Heart left ventricle (tissue), 16 donors: ENCODE measurements at regions not wholly inside any gene's neighbourhood (a gene's known extent, or its start where the extent isn't known, plus 50 kb on each side); places are given as distances from the start of the nearest gene placed in this dataset.

ENCODE experiments used
- ATAC-seq, 4 donors: fragments of 200-7000 bp; cut with Tn5 transposase; one replicate each; pipeline ENCODE4 v1.9.1; 2020 to 2022; ENCODE audit warnings: moderate library complexity in 4 of 4, mild to moderate bottlenecking in 3 of 4, moderate number of reproducible peaks in 1 of 4
- DNase-seq, 5 donors: peaks; one replicate each; pipeline ENCODE4 v3.0.0-alpha.2; 2020
- H3K27ac ChIP-seq, 12 donors: fragments of 200-600 bp; sonication (generic) in 4 of 12; one replicate each; pipeline versions ENCODE4 v1.5.0 to v1.8.0; 2016 to 2022; ENCODE audit warnings: mild to moderate bottlenecking in 2 of 12
- H3K27me3 ChIP-seq, 9 donors: fragments of 200-600 bp; sonication (generic) in 2 of 9; one replicate each; pipeline versions ENCODE4 v1.5.1 to v1.8.0; 2016 to 2022; ENCODE audit warnings: mild to moderate bottlenecking in 3 of 9
- H3K36me3 ChIP-seq, 9 donors: fragments of 200-600 bp; sonication (generic) in 2 of 9; one replicate each; pipeline versions ENCODE4 v1.5.0 to v1.8.0; 2018 to 2022; ENCODE audit warnings: mild to moderate bottlenecking in 2 of 9
- H3K4me1 ChIP-seq, 12 donors: fragments of 200-600 bp; sonication (generic) in 4 of 12; one replicate each; pipeline versions ENCODE4 v1.5.0 to v1.8.0; 2016 to 2022; ENCODE audit warnings: mild to moderate bottlenecking in 3 of 12
- H3K4me3 ChIP-seq, 12 donors: fragments of 200-600 bp; sonication (generic) in 4 of 12; one replicate each; pipeline versions ENCODE4 v1.5.0 to v1.8.0; 2017 to 2022; ENCODE audit warnings: mild to moderate bottlenecking in 9 of 12, moderate library complexity in 4 of 12
- H3K9me3 ChIP-seq, 12 donors: fragments of 200-600 bp; sonication (generic) in 4 of 12; one replicate each; pipeline versions ENCODE4 v1.5.0 to v1.8.0; 2016 to 2022; ENCODE audit warnings: mild to moderate bottlenecking in 1 of 12
- POLR2A ChIP-seq, 2 donors: fragments of 450-650 bp; IDR thresholded peaks; one replicate each; pipeline ENCODE4 v1.6.1; 2017; ENCODE audit warnings: antibody characterized with exemption in 2 of 2, mild to moderate bottlenecking in 2 of 2, moderate library complexity in 2 of 2
- WGBS, 4 donors: extraction: QIAGEN DNeasy Blood & Tissue Kit in 2 of 4; methylation state at CpG; one replicate each; pipeline versions ENCODE4 v1.1.5 to v1.1.7; 2013 to 2018; 5-methylcytosine and 5-hydroxymethylcytosine counted together
- intact Hi-C, 10 donors: fragments of 100-400 bp; cut with DNase I; formaldehyde crosslinking; loops; one replicate each; pipeline versions ENCODE4 v1.11.1 to v1.14.2; 2022
- TF ChIP-seq, protein P1 (sequence below), 12 donors: fragments of 200-600 bp; sonication (generic) in 4 of 12; IDR thresholded peaks; one replicate each; pipeline versions ENCODE4 v1.5.0 to v1.8.0; 2018 to 2022; ENCODE audit warnings: antibody characterized with exemption in 12 of 12, mild to moderate bottlenecking in 5 of 12
- donor health status: ischemic (EF 13 %, LVEDD 7.1; RV severe dilation, severe dysfunction).
- donor health status: healthy with polysubstance abuse.
- donor health status: DM: no; HTN: yes; CAD: no.
- donor health status: DM: no; HTN: no; CAD: no.
- donor health status: ischemic (EF 25% LVEDD 6.9; RV normal size, moderate dysfunction).
- donor health status: ischemic (EF 25% LVEDD 5.7; RV mildly dilated, moderate dysfunction).
- donor health status: healthy.
- donor health status: DM: yes; HTN: yes; CAD: no.
- donor health status: ischemic (EF 35%, LVEDD 5.7; RV mildly dilated, moderate dysfunction).
- donor health status: nonischemic (EF 11% LVEDD 7.7; RV severe dilation, severe dysfunction).
- donor health status: DM: yes; HTN: yes; CAD: no.
- donor health status: PGD.
- donor health status: ischemic (EF 29% LVEDD 5.4; RV normal size, mild dysfunction).
- donor health status: nonischemic (EF 23%, LVEDD 6.1; RV moderate dilation, normal function).

DNA sequence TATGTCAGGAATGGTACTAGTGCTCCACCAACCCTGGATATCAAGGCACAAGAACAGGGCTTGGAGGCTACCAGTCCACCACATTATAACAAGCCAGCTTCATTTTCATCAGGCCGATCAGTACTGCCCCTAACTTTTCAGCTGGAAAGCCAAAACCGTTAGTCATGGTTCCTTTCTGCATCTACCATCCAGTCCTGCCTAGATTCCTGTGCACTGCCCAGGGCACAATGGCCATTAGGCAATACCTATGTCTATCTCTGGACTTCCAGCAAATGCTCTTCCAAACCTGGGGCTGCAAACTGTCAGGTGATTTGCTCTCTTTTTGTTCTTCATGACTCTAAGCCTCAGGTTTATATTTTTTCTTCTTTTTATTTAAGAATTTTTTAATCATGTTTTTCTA is 937.7 kb downstream of the SORCS1 start:
- H3K36me3 ChIP-seq, result no peaks in the 10 kb centered on the region

DNA sequence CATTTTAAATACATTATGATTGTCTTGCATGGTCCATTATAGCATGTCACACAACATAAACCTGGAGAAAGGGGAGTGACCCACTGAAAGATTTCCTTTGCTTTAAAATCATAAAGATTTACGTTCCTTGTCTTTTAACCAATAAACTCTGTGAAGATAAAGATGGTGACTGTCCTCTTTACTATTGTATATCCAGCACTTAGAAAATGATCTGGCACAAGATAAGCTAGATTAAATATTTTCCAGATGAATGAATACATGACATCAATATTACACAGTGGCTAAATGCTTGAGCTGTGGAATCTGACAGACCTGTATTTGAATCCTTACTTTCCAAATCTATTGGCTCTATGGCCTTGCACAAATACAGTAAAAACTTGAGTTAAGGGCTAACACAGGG is 938.4 kb downstream of the SORCS1 start:
- Histone ChIP-seq H3K36me3 (no peaks in the 10 kb centered on the region), H3K27me3 (no peaks in the 10 kb centered on the region), H3K4me1 (no peaks in the 10 kb centered on the region), H3K27ac (no peak overlapping the region), H3K9me3 (no peaks in the 10 kb centered on the region), H3K4me3 (no peak overlapping the region)
- ATAC-seq, result no peak
- TF ChIP-seq POLR2A (IDR thresholded peaks at IDR 0.05), result no peak
- TF ChIP-seq, protein P1, sequence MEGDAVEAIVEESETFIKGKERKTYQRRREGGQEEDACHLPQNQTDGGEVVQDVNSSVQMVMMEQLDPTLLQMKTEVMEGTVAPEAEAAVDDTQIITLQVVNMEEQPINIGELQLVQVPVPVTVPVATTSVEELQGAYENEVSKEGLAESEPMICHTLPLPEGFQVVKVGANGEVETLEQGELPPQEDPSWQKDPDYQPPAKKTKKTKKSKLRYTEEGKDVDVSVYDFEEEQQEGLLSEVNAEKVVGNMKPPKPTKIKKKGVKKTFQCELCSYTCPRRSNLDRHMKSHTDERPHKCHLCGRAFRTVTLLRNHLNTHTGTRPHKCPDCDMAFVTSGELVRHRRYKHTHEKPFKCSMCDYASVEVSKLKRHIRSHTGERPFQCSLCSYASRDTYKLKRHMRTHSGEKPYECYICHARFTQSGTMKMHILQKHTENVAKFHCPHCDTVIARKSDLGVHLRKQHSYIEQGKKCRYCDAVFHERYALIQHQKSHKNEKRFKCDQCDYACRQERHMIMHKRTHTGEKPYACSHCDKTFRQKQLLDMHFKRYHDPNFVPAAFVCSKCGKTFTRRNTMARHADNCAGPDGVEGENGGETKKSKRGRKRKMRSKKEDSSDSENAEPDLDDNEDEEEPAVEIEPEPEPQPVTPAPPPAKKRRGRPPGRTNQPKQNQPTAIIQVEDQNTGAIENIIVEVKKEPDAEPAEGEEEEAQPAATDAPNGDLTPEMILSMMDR (IDR thresholded peaks at IDR 0.05), result no peak
- intact Hi-C loops, result no loop called here
- 77 to 92% (median 82%) methylated on average over 1 of the region's 1 CpG for WGBS, 4 donors
- no peak for DNase-seq

More for the DNA sequence above, 937.7 kb downstream of the SORCS1 start:
- ATAC-seq, result no peak
- intact Hi-C loops, result no loop called here
- 65 to 80% (median 72%) methylated on average over 2 of the region's 2 CpGs for WGBS, 4 donors
- H3K9me3 ChIP-seq, result no peaks in the 10 kb centered on the region
- H3K27me3 ChIP-seq, result no peaks in the 10 kb centered on the region
- no peak overlapping the region for H3K4me3 ChIP-seq
- H3K4me1 ChIP-seq, result no peaks in the 10 kb centered on the region
- TF ChIP-seq, protein P1 (IDR thresholded peaks at IDR 0.05), result no peak
- no peak for DNase-seq
- no peak overlapping the region for H3K27ac ChIP-seq

DNA sequence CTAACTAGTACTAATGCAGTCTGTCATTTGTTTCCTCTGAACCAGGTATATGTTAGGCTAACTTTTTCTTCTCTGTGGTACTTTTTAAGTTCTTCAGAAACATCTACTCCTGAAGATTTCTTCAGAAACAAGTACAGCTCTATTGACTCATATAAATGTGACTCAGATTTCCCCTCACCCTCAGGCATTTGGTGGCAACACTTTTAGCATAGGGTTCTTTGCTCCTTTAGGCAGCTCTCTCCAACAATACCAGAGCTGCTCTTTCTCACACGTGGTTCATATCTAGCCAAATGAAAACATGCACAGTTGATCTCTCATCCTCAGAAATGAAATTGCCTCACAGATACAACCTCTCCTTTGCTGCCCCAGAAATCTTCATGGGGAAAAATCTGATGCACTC is 939.8 kb downstream of the SORCS1 start:
- DNase-seq (no peak), ATAC-seq (no peak)
- Histone ChIP-seq H3K36me3 (no peaks in the 10 kb centered on the region), H3K27ac (no peak overlapping the region), H3K27me3 (no peaks in the 10 kb centered on the region), H3K4me1 (no peaks in the 10 kb centered on the region), H3K4me3 (no peak overlapping the region), H3K9me3 (peaks cover 0 to 5% (median 0%) of the 10 kb centered on the region in 12 donors)
- WGBS, 4 donors, result 18 to 28% (median 20%) methylated on average over 1 of the region's 1 CpG
- intact Hi-C loops, result no loop called here
- TF ChIP-seq, protein P1 (IDR thresholded peaks at IDR 0.05), result no peak
- TF ChIP-seq POLR2A (IDR thresholded peaks at IDR 0.05), result no peak

DNA sequence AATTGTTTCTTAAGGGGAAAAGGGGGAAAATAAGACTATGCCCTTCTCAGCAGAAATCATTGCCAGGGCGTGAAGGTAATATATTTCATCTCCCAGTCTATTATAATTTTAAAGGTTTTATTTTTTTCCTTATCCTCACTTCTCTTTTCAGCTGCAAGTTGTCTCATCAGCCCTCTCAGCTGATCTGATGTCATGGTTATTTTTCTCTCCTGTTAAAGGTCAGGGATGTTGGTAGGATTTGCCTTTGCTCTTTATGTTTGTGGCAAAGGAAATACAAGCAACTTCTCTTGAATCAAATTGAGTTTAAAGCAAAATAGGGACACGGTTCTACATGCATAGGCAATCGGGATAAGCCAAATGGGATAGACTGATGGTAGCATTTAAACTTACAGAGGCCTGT is 946.9 kb downstream of the SORCS1 start:
- no peak overlapping the region for H3K4me3 ChIP-seq
- no peak for DNase-seq
- H3K4me1 ChIP-seq, result peaks cover 0 to 20% (median 1%) of the 10 kb centered on the region in 12 donors
- WGBS, 4 donors, result 34 to 44% (median 43%) methylated on average over 3 of the region's 3 CpGs
- H3K27ac ChIP-seq, result peak overlapping the region in 9 of 12 donors; percentile 29 to 83 (median 57)
- H3K9me3 ChIP-seq, result peaks cover 0 to 5% (median 0%) of the 10 kb centered on the region in 12 donors
- no peaks in the 10 kb centered on the region for H3K36me3 ChIP-seq
- no peaks in the 10 kb centered on the region for H3K27me3 ChIP-seq
- peak in 3 of 4 donors; percentile 58 to 80 (median 72) for ATAC-seq
- TF ChIP-seq, protein P1 (IDR thresholded peaks at IDR 0.05), result no peak
- TF ChIP-seq POLR2A (IDR thresholded peaks at IDR 0.05), result no peak
- intact Hi-C loops, result no loop called here
